ENCODE measurements at regions not wholly inside any gene's neighbourhood (a gene's known extent, or its start where the extent isn't known, plus 50 kb on each side); places are given as distances from the start of the nearest gene placed in this dataset.
"Not testable (repeated sequence)": the region's sequence is repeated elsewhere in the genome, so short reads cannot be mapped to it uniquely, and the experiment has no call there.

DNA sequence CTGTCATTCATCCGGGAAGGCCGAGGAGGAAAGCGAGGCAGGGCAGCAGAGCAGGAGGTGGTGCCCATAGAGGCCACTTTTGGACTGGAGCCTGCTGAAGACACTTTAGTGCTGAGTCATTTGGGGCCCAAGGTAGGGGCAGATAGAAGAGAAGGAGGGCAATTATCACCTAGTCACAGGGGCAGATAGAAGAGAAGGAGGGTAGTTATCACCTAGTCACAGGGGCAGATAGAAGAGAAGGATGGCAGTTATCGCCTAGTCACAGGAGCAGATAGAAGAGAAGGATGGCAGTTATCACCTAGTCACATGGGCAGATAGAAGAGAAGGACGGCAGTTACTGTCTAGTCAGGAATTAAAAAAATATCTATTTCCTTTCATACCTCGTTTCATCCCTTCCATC lies 1372.6 kb downstream of the FOXD4L5 start:
- DNase-seq: not testable (repeated sequence)

DNA sequence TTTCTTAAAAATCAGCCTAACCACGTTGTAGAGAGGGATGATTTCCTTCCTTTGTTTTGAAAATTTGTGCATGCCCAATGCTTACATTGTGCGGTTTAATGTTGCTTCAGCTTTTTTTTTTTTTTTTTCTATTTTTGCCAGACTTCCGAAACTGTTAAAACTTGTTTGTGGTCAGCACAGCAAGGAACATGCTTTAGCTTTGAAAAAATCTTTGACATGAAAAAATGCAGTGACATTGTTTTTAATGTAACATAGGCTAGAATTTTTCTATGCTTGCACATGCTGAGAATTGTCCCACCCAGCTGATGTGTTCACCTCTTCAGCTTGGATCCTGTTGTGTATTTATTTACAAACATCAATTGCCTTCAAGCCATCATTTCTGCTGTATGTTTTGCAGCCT lies 1375.9 kb downstream of the FOXD4L5 start:
- not testable (repeated sequence) for DNase-seq

GRCh38 chr9:63899637-63900190 lies 1385.3 kb downstream of the FOXD4L5 start:
- DNase-seq: not testable (repeated sequence)

DNA sequence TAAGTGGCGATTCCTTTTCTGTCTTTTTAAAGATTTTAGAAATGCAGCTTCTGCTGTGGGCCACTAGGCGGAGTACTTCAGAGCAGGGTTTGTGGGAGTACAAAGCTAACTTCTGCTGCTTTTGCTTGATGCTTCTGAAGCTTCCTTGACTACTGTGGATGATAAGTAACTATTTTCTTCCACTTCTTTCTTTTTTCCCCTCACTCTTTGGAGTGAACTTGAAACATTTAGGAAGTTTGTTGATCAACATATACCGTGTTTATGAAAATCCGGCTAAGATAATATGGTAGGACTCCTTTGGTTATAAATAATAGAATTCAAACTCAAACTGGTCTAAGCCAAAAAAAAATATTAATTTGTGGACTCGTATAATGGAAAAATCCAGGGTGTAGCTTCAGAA lies 1403.6 kb downstream of the FOXD4L5 start:
- not testable (repeated sequence) for DNase-seq

GRCh38 chr9:63876380-63876779 lies 1408.6 kb downstream of the FOXD4L5 start:
- not testable (repeated sequence) for DNase-seq

GRCh38 chr9:63859475-63860215 lies 1425.4 kb downstream of the FOXD4L5 start:
- DNase-seq: no peak

GRCh38 chr9:63859090-63859474 lies 1425.9 kb downstream of the FOXD4L5 start:
- DNase-seq: not testable (repeated sequence)

GRCh38 chr9:63853140-63853751 lies 1431.8 kb downstream of the FOXD4L5 start:
- not testable (repeated sequence) for DNase-seq

DNA sequence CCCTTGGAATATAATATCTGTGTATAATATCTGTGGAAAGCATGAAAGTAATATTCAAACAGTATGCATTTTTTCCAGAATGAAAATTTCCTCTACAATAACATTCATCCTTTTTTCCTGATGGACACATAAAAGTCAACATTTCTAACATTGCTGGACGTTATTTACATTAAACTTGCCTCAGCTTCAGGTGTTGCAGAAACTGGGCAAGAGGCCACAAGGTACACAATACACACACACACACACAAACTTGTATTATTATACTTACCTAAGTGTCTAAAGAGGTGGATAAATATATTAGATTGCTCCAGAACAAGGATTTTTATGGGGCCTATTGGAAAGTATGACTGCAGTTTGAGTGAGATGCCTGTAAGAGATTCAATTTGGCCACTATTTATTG lies 1460.2 kb downstream of the FOXD4L5 start:
- DNase-seq: not testable (repeated sequence)

DNA sequence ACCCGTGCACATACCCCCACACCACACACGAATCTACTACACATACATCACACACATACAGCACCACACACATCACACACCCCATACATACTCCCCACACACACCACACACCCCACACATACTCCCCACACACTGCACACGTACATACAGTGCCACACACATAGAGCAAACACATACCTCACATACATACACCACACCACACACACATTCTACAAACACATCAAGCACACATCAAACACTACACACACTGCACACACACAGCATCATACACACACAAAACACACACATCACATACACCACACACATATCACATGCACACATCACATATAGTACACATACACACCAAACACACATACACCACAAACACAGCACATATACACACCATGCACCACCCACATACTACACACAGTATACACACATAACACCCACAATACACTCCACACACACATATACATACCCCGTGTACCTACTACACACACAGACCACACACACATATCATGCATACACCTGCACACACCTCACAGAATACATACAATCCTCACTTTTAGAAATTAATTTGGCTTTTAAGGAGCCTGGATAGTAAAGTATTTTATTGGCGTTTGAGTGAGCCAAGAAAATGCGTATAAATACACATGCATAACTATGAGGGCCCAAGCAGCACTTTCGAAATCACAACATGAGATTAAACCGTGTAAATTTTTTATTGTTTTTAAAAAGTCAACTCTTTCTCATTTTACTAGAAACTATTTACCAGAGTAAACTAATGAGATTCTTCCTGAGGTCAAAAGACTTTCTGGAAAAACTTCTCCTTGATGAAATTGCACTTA lies 1461.4 kb downstream of the FOXD4L5 start:
- DNase-seq: not testable (repeated sequence)

- not testable (repeated sequence) for DNase-seq
These were observed 1462.2 kb downstream of the FOXD4L5 start for GRCh38 chr9:63822615-63823374.

- DNase-seq: not testable (repeated sequence)
These were observed 1463.7 kb downstream of the FOXD4L5 start for GRCh38 chr9:63821293-63821692.

DNA sequence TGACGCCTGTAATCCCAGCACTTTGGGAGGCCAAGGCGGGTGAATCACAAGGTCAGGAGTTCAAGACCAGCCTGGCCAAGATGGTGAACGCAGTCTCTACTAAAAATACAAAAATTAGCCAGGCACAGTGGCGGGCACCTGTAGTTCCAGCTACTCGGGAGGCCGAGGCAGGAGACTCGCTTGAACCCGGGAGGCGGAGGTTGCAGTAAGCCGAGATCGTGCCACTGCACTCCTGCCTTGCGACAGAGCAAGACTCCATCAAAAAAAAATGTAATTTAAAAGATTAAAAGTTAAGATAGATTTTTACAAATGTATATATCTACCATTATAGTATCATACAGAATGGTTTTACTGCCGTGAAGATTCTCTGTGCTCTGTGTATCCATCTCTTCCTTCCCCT lies 1464.1 kb downstream of the FOXD4L5 start:
- not testable (repeated sequence) for DNase-seq

DNA sequence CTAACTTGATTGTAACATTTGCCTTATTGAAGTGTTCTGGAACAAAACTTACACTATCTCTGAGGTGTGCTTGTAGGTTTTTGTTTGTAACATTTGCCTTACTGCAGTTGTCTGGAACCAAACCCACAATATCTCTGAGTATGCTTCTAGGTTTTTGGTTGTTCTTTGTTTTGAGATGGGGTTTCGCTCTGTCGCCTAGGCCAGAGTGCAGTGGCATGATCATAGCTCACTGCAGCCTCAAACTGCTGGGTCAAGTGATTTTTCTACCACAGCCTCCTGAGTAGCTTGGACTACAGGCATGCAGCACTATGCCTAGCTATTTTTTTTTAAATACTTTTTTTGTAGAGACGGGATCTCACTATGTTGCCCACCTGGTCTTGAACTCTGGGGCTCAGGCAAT lies 1464.6 kb downstream of the FOXD4L5 start:
- not testable (repeated sequence) for DNase-seq

- DNase-seq: no peak
These were observed 1467.1 kb downstream of the FOXD4L5 start for GRCh38 chr9:63817622-63818518.

DNA sequence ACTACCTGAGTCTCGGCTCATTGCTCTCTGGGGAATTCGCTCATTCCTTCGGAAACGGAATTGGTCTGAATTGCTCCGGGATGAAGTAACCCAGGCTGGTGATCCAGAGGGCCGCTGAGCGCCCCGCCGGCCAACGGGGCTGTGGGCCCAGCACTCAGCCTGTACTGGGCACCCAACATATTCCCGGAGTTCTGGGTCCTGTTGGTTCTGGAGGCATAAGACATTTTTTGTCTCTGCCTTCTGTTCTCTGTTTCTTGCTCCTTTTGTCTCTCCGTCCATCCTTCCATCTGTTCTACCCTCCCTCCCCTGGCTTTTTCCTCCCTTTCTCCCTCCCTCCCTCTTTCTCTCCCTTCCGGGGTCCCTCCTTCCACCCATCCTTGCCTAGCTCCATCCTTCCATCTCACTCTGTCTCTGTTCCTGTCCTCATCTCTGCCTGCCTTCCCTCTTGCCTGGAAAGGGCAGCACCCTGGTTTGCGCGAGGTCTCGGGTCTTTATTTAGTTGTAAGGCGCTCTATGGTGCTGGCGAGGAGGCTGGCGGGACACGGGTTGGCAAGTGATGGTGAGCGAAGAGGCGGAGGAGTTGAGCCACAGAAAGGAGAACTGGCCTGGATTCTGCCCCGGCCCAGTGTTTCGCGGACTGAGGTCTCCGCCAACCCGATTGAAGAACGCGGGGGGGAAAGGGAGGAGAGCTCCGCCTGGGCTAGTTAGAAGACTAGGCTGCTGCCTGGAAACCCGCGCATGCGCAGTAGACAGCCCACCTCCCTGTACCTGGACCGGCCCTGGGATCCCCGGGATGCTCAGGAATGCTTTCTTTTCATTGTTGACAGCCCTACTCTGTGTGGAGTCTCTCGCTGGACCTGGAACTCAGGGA lies 1468.0 kb downstream of the FOXD4L5 start:
- DNase-seq: no peak

- DNase-seq: not testable (repeated sequence)
These were observed 1469.9 kb downstream of the FOXD4L5 start for GRCh38 chr9:63814970-63815669.

DNA sequence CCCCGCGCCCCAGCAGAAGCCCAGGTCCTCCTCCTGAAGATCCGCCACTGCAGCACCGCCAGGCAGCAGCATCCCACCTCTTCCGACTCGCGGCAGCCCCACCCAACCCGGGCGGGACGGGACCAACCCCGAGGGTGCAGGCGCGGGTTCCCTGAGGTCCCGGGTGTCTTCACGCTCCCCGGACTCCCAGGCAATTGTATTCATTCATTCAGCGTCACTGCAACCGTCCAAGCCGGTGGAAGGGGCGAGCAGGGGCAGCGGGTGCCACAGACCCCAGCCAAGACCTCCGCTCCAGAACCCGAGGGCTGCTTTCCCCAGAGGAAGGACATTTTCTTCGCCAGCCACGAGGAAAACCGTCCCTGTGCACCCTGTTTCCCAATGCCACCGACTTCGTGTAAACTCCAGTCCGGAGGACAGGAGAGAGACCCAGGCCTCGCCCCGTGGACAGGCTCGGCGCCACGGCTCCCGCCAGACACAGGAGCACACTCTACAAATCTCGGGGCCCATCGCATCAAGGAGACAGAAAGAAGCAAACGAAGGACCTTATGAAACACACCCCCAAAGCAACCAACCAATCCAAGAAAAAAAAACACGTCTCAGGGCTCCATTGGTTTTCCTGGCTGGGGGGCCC lies 1471.5 kb downstream of the FOXD4L5 start:
- DNase-seq: not testable (repeated sequence)

Data from nucleus accumbens (tissue), 56 donors.